NCI-H1930 (cell line): ENCODE measurements at regions not wholly inside any gene's neighbourhood (a gene's known extent, or its start where the extent isn't known, plus 50 kb on each side); places are given as distances from the start of the nearest gene placed in this dataset.

Experiments
- DNase-seq, 2 experiments: peaks; one replicate each; lab custom pipeline; 2025; lab: John Stamatoyannopoulos, UW

DNA sequence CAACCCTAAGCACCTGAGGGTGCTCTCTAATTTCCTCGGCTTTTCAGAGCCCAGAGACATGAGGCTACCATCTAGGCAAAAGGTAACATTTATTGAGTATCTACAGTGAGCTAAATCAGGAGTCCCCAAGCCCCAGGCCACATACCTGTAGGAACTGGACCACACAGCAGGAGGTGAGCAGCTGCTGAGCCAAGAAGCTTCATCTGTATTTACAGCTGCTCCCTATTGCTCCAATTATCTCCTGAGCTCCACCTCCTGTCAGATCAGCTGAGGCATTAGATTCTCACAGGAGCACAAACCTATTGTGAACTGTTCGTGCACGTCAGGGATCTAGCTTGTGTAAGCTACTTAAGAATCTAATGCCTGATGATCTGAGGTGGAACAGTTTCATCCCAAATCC is 70.2 kb downstream of the RND3 start:
- DNase-seq, result no peak

DNA sequence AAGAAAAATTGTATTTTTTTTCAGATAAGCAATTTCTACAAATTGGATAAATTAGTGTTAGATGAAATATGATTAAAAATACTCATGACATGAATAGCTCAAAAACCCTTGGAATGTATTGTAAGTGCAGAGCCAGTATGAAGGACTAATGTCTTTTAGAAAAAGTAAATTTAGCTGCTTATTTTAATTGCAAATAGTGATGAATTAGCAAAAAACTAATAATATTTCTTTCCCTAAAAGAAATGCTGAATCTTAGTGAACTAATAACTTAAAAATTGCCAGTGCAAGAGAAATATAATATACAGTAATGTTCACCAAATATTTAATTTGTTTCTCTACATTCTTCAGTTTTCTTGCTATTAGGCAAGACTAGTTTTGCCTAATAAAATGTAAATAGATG is 72.4 kb downstream of the RND3 start:
- no peak for DNase-seq

DNA sequence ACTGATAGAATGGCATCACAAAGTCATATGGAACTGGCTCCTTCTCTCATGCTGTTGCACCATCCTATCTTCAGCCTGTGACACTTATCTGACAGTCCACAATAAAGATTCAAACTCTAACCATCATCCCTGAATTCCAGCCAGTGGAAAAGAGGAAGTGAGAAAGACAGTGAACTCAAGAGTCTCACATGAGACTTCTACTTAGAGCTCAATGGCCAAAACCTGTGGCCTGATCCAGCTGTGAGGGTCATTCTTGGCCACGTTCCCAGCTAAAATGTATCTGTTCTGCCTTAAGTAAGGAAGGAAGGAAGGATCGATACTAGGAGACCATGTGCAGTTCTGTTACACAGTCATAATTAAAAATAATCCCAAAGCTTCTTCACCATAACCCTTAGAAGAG is 73.6 kb downstream of the RND3 start:
- DNase-seq, result no peak

DNA sequence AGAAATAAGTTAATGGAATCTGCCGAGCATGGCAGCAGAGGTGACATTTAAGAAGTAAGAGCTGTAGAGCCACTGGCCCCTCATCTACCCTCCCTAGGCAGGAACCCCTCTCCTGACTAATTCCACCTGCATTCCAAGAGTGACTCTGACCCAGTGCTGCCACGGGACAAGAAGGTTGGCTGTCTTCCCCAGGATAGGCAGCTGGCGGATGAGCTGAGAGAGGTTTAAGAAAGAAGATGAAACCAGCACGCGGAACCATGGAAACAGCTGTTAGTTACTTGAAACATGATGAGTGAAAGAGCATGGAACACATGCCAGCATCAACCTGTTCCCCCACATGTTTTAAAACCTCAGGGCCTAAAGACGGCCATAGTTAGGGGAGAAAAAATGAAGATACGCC is 74.1 kb downstream of the RND3 start:
- no peak for DNase-seq

- DNase-seq, result no peak
Measured at GRCh38 chr2:150410809-150411208, 76.7 kb downstream of the RND3 start.

DNA sequence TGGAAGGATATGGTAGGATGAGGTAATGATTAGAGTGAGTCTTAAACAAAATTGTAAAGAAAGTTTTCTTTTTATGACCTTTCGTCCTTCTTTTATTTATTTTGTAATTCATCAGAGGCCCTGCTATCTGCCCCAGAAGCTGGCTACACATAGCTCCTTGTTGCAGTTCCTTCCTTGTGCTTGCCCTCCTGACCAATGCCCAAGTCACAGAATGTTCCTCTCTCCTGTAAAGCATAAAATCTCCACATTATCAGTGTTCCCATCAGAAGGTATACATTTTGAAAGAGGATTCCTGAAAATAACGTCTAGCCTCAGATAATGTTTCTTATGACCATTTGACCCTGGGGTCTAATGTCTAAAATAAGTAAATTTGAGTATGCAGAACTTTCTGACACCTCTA is 78.3 kb downstream of the RND3 start:
- no peak for DNase-seq

- no peak for DNase-seq
Measured at GRCh38 chr2:150404147-150404546, 83.3 kb downstream of the RND3 start.

GRCh38 chr2:150403457-150403856 is 84.0 kb downstream of the RND3 start:
- DNase-seq, result no peak

DNA sequence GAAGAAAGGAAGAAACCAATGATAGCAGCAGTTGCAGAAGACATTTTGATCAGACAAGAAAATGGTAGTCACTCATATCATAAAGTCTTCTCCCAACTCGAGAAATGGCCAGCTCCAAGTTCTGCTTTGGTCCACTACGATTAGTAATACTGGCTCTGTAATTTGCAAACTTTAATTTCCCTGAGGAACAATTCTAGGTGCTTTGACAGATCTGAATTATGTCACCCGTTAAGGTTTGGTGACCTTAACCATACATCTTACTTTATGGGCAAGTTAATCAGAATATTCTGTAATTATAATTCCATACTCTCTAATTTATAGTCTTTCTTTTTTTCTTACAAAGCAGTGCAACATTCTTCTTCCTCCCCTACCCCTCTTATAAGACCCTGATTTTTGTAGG is 84.5 kb downstream of the RND3 start:
- no peak for DNase-seq

- no peak for DNase-seq
Measured at GRCh38 chr2:150400849-150401248, 86.6 kb downstream of the RND3 start.

DNA sequence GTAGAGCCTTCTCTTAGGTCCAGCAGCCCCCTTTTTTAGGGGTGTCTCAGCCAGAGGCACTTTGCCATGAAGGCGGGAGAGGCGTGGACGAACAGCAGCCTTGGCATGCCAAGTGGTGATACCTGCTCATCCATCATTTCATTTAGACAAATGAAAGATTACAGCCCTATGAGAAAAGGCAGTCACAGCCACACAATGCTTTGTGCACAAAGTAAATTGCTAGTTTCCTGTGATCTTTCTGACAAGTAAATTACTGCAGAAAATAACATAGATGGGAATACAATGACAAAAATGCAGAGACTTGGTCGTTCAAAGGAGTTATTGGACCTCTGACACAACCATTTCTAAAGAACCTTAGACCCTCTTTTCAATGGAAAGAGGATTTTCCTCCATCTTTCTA is 94.9 kb downstream of the RND3 start:
- no peak for DNase-seq

GRCh38 chr2:150391779-150392178 is 95.7 kb downstream of the RND3 start:
- DNase-seq, result no peak

- no peak for DNase-seq
Measured at GRCh38 chr2:150389447-150389846, 98.0 kb downstream of the RND3 start.

DNA sequence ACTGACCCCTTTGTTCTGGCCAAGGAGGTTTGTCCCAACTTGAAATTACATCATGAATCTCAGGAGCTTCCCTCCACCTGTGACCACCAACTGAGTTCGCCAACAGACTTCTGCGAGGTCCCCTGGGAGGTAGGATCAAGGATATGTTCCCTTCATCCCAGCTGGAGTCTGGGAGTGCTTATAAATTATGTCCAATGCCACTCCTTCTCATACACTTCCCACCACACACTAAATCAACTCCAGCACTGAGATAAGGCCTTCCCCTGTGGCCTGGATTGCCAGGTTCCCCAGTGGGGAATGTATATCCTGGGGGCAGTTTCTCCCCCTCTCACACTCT is 99.2 kb downstream of the RND3 start:
- DNase-seq, result no peak

- no peak for DNase-seq
Measured at GRCh38 chr2:150387586-150388288, 99.7 kb downstream of the RND3 start.

DNA sequence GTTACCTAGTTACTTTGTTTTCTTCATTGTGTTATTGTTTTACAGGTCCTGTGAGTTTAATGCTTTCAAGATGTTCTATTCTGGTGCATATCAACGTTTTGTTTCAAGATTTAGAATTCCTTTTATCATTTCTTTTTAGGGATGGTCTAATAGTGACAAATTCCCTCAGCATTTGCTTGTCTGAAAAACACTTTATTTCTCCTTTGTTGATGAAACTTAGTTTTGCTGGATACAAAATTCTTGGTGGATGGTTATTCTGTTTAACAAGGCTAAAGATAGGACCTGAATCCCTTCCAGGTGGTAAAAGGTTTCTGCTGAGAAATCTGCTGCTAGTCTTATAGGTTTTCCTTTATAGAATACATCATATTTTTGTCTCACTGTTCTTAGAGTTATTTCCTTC is 102.3 kb downstream of the RND3 start:
- DNase-seq, result no peak

DNA sequence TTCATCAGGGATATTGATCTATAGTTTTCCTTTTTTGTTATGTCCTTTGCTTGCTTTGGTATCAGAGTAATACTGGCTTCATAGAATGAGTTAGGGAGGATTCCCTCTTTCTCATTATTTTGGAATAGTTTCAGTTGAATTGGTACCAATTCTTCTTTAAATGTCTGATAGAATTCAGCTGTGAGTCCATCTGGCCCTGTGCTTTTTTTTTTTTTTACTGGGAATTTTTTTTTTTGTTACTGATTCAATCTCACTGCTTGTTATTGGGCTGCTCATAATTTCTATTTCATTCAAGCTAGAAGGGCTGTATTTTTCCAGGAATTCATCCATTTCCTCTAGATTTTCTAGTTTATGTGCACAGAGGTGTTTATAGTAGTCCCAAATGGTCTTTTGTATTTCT is 103.9 kb downstream of the RND3 start:
- no peak for DNase-seq

GRCh38 chr2:150379166-150379565 is 108.3 kb downstream of the RND3 start:
- DNase-seq, result no peak

GRCh38 chr2:150378686-150379085 is 108.8 kb downstream of the RND3 start:
- DNase-seq, result no peak

- DNase-seq, result no peak
Measured at GRCh38 chr2:150376553-150377335, 110.7 kb downstream of the RND3 start.

DNA sequence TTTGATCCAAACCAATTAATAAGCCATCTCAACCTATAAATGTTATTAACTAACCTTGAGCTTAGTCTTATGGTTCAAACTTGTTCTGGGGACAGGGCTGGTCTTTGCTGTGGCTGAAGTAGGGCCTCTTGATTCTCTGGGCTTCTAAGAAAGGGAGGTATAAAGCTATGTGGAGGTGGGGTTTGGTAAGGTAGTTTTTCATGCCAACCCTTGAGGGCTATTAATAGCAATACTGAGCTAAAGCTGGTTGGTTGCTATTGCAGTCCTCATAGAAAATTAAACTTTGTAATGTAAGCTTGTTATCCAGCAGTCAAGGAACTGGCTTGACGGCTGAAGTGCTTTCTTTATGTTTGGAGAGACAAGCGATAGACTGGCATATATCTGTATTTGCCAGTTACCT is 112.1 kb downstream of the RND3 start:
- DNase-seq, result no peak

DNA sequence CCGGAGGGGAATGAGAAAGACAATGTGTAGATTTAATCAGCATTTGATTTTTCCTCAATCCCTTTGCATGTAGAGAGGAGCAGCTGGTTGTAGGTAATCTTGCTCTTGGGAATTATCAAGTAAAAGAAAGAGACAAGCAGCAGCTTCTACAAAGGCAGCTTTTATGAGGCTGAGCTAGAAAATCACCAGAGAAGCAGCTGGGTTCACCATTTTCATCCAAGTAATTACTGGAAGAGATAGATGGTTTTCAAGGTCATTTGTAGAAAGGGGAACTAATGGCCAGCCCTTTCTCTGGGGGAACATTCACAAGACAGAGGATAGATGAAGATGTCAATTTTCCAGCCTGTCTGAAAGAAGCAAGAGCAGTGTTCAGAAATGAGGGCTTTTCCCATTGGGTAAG is 113.0 kb downstream of the RND3 start:
- no peak for DNase-seq

DNA sequence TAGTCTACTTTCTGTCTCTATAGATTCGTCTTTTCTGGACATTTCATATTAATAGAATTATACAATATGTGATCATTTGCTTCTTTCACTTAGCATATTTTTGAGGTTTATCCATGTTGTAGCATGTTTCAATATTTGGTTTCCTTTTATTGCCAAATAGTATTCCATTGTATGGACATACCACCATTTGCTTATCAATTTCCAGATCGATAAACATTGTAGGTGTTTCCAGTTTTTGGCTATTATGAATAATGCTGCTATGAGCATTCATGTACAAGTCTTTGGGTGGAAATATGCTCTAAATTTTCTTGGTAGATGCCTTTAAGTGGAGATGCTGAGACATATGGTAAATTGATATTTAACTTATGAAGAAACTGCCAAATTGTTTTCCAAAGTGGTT is 114.1 kb downstream of the RND3 start:
- no peak for DNase-seq
